Testis (tissue), 2 donors: ENCODE measurements at regions not wholly inside any gene's neighbourhood (a gene's known extent, or its start where the extent isn't known, plus 50 kb on each side); places are given as distances from the start of the nearest gene placed in this dataset.

Experiments used
- CTCF ChIP-seq, 3 experiments: fragments of 450-650 bp in 2 of 3; fragments of 200-600 bp in 1 of 3; sonication (generic) in 1 of 3; IDR thresholded peaks; one replicate each; pipeline ENCODE4 v1.5.1; 2016 to 2019; ENCODE audit warnings: antibody characterized with exemption in 3 of 3, mild to moderate bottlenecking in 2 of 3, moderate library complexity in 1 of 3
- POLR2A ChIP-seq: fragments of 450-650 bp; IDR thresholded peaks from one replicate; pipeline ENCODE4 v1.6.1; 2017; ENCODE audit warnings: antibody characterized with exemption, mild to moderate bottlenecking, moderate library complexity

DNA sequence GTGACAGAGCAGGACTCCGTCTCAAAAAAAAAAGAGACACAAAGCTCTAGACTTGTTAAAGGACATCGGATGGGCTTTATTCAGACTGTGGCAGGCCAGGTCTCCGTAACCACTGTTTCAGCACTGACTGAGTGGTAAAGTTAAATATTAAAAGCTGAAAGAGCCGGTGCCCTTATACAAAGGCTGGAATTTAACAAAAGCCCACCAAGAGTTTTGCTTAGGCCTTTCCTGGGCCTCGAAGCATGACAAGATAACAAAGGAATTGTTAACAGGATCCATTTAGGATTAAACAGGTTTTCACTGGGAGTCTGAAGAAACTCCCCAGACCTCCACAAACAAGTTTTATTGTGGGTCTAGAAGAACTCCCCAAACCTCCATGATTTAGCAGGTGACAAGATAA is 727.8 kb downstream of the TYW1 start:
- TF ChIP-seq CTCF (IDR thresholded peaks at IDR 0.05): no peak
- TF ChIP-seq POLR2A: no peak
